Tibial nerve (tissue), 4 donors: ENCODE measurements at regions not wholly inside any gene's neighbourhood (a gene's known extent, or its start where the extent isn't known, plus 50 kb on each side); places are given as distances from the start of the nearest gene placed in this dataset.

Experiments used
- CTCF ChIP-seq, 5 experiments: fragments of 200-600 bp in 3 of 5; fragments of 450-650 bp in 2 of 5; sonication (generic) in 3 of 5; IDR thresholded peaks; one replicate each; pipeline ENCODE4 v1.5.1; 2016 to 2019; ENCODE audit warnings: antibody characterized with exemption in 5 of 5, mild to moderate bottlenecking in 3 of 5, moderate library complexity in 2 of 5
- EP300 ChIP-seq, 2 donors: sonication (generic); formaldehyde crosslinking; IDR thresholded peaks; one replicate each; pipeline ENCODE4 v1.6.1; 2017; ENCODE audit warnings: antibody characterized with exemption in 2 of 2, mild to moderate bottlenecking in 1 of 2
- POLR2A ChIP-seq, 2 donors: fragments of 450-650 bp; IDR thresholded peaks; one replicate each; pipeline ENCODE4 v1.6.1; 2017; ENCODE audit warnings: antibody characterized with exemption in 2 of 2, mild to moderate bottlenecking in 2 of 2, moderate library complexity in 2 of 2

- TF ChIP-seq CTCF (IDR thresholded peaks at IDR 0.05) (no peak), POLR2A (IDR thresholded peaks at IDR 0.05) (no peak), EP300 (IDR thresholded peaks at IDR 0.05) (no peak)
Measured at GRCh38 chr14:104288272-104288671, 149.9 kb downstream of the KIF26A start.
